B cell (primary cell): ENCODE measurements at regions not wholly inside any gene's neighbourhood (a gene's known extent, or its start where the extent isn't known, plus 50 kb on each side); places are given as distances from the start of the nearest gene placed in this dataset.

Experiments
- ATAC-seq: fragments of 200-7000 bp; cut with Tn5 transposase; one replicate; pipeline ENCODE4 v1.10.0; 2021; ENCODE audit warnings: low read depth, mild to moderate bottlenecking, moderate number of reproducible peaks, moderate library complexity
- CTCF ChIA-PET: fragments of 350-600 bp; sonication (Branson Sonifier 250); formaldehyde crosslinking; loops from one replicate; lab custom pipeline; 2021; ENCODE audit warnings: antibody characterized with exemption, inconsistent platforms; lab: Charles Lee
- POLR2A ChIA-PET: fragments of 350-600 bp; sonication (Branson Sonifier 250); formaldehyde crosslinking; loops from one replicate; lab custom pipeline; 2021; ENCODE audit warnings: antibody characterized with exemption; lab: Charles Lee
- DNase-seq: peaks from one replicate; pipeline ENCODE4 v3.0.0; 2013
- H2AFZ ChIP-seq: 2 replicates; pipeline ENCODE4 v1.6.1; 2012; ENCODE audit warnings: mild to moderate bottlenecking, low read depth, low read length; ENCODE audit not compliant: insufficient read depth, poor library complexity, severe bottlenecking
- H3K27ac ChIP-seq, 2 donors: 1 replicate in 1 of 2; 2 replicates in 1 of 2; pipeline ENCODE4 v1.5.1; 2012 to 2013; ENCODE audit warnings: low read length in 2 of 2, mild to moderate bottlenecking in 2 of 2, moderate library complexity in 1 of 2
- H3K27me3 ChIP-seq, 4 experiments: fragments of 200-600 bp in 1 of 4; sonication (generic) in 1 of 4; replicated peaks in 1 of 4; 1 replicate in 2 of 4; 2 replicates in 2 of 4; pipeline versions ENCODE4 v1.6.1 to v1.7.0; 2013 to 2016; ENCODE audit warnings: low read length in 3 of 4, mild to moderate bottlenecking in 2 of 4, mixed read lengths in 1 of 4, moderate library complexity in 1 of 4; ENCODE audit not compliant: insufficient read depth in 4 of 4, control insufficient read depth in 3 of 4; ENCODE audit errors: control extremely low read depth in 1 of 4
- H3K36me3 ChIP-seq, 2 experiments: replicated peaks in 1 of 2; 1 replicate in 1 of 2; 2 replicates in 1 of 2; pipeline versions ENCODE4 v1.6.1 to v1.7.1; 2013; ENCODE audit warnings: low read length in 1 of 2; ENCODE audit not compliant: insufficient read depth in 2 of 2, control insufficient read depth in 1 of 2; ENCODE audit errors: control extremely low read depth in 1 of 2, extremely low read depth in 1 of 2
- H3K4me1 ChIP-seq, 2 donors: fragments of 200-600 bp in 1 of 2; sonication (generic) in 1 of 2; 1 replicate in 1 of 2; 2 replicates in 1 of 2; pipeline versions ENCODE4 v1.5.1 to v1.6.1; 2013 to 2017; ENCODE audit warnings: low read length in 2 of 2; ENCODE audit not compliant: control insufficient read depth in 2 of 2, insufficient read depth in 2 of 2
- H3K4me2 ChIP-seq: replicated peaks from 2 replicates; pipeline ENCODE3; 2012; ENCODE audit warnings: mild to moderate bottlenecking, low read depth, low read length; ENCODE audit not compliant: poor library complexity, severe bottlenecking
- H3K4me3 ChIP-seq, 5 experiments: fragments of 200-600 bp in 1 of 5; sonication (generic) in 1 of 5; 1 replicate in 3 of 5; 2 replicates in 2 of 5; pipeline versions ENCODE4 v1.5.1 to v1.7.0; 2011 to 2016; ENCODE audit warnings: low read length in 4 of 5, mild to moderate bottlenecking in 4 of 5, low read depth in 2 of 5, control low read depth in 1 of 5, moderate library complexity in 1 of 5; ENCODE audit not compliant: insufficient read depth in 1 of 5; ENCODE audit errors: control extremely low read depth in 1 of 5, extremely low read depth in 1 of 5
- H3K79me2 ChIP-seq: fragments of 200-600 bp; sonication (generic); one replicate; pipeline ENCODE4 v1.6.0; 2016; ENCODE audit warnings: low read length; ENCODE audit not compliant: control insufficient read depth, insufficient read depth
- H3K9ac ChIP-seq: fragments of 200-600 bp; sonication (generic); 2 replicates; pipeline ENCODE4 v1.6.1; 2017; ENCODE audit warnings: mild to moderate bottlenecking, low read length, moderate library complexity
- H3K9me3 ChIP-seq, 3 donors: one replicate each; pipeline versions ENCODE4 v1.6.1 to v1.7.1; 2013; ENCODE audit warnings: low read length in 2 of 3; ENCODE audit not compliant: control insufficient read depth in 2 of 3, insufficient read depth in 1 of 3; ENCODE audit errors: control extremely low read depth in 1 of 3
- H4K20me1 ChIP-seq: 2 replicates; pipeline ENCODE4 v1.6.0; 2012; ENCODE audit warnings: mild to moderate bottlenecking, low read length; ENCODE audit not compliant: insufficient read depth, control insufficient read depth, poor library complexity, severe bottlenecking
- H3K27ac Mint-ChIP-seq: one replicate; pipeline ENCODE4 v1.8.0; 2021; ENCODE audit warnings: mixed read lengths
- H3K27me3 Mint-ChIP-seq: one replicate; pipeline ENCODE4 v1.8.0; 2021; ENCODE audit warnings: mixed read lengths
- H3K4me1 Mint-ChIP-seq: one replicate; pipeline ENCODE4 v1.8.0; 2021; ENCODE audit warnings: mixed read lengths
- H3K4me3 Mint-ChIP-seq: one replicate; pipeline ENCODE4 v1.8.0; 2021; ENCODE audit warnings: mixed read lengths
- H3K9me3 Mint-ChIP-seq: one replicate; pipeline ENCODE4 v1.8.0; 2022; ENCODE audit warnings: mixed read lengths; ENCODE audit not compliant: insufficient read depth
- EZH2 ChIP-seq: IDR thresholded peaks from 2 replicates; pipeline ENCODE4 v1.6.1; 2012; ENCODE audit warnings: borderline replicate concordance, low read depth, mild to moderate bottlenecking, moderate library complexity, low read length; ENCODE audit not compliant: insufficient read depth, poor library complexity, severe bottlenecking
- WGBS: methylation state at CpG from one replicate; pipeline ENCODE4 v1.1.5; 2013; ENCODE audit warnings: missing lambda C conversion rate; ENCODE audit not compliant: insufficient coverage; 5-methylcytosine and 5-hydroxymethylcytosine counted together
- intact Hi-C: fragments of 100-400 bp; cut with micrococcal nuclease; formaldehyde crosslinking; loops from one replicate; pipeline ENCODE4 v1.10.0; 2022
- TF ChIP-seq, protein P1 (sequence below): fragments of 200-600 bp; IDR thresholded peaks from one replicate; pipeline ENCODE4 v1.8.0; 2022; ENCODE audit warnings: antibody characterized with exemption, mild to moderate bottlenecking

DNA sequence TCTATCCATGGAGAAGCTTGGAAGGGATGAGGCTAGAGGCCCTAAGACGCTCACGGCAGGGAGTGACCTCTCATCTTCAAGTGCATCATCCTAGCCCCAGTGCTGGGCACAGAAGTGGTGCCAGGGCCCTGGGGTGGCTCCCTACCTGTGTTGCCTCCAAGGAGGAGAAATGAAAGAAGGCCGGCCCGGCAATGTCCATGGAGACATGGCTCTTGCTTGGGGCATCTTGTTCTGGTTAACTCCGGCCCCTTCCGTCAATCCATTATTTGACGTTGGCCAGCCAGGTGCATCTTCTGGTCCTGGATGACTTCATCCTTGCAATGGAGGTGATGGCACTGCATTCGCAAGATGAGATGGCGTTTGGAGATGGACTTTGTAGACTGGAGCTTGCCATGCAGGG is 83.2 kb upstream of the ALDH1L1 start:
- TF ChIP-seq, protein P1, sequence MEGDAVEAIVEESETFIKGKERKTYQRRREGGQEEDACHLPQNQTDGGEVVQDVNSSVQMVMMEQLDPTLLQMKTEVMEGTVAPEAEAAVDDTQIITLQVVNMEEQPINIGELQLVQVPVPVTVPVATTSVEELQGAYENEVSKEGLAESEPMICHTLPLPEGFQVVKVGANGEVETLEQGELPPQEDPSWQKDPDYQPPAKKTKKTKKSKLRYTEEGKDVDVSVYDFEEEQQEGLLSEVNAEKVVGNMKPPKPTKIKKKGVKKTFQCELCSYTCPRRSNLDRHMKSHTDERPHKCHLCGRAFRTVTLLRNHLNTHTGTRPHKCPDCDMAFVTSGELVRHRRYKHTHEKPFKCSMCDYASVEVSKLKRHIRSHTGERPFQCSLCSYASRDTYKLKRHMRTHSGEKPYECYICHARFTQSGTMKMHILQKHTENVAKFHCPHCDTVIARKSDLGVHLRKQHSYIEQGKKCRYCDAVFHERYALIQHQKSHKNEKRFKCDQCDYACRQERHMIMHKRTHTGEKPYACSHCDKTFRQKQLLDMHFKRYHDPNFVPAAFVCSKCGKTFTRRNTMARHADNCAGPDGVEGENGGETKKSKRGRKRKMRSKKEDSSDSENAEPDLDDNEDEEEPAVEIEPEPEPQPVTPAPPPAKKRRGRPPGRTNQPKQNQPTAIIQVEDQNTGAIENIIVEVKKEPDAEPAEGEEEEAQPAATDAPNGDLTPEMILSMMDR: no peak
- no peak for TF ChIP-seq EZH2
- ATAC-seq (no peak), DNase-seq (no peak)
- no peak overlapping the region for H3K9ac ChIP-seq
- intact Hi-C loops: no loop called here
- H2AFZ ChIP-seq: no peak overlapping the region
- no peak overlapping the region for H3K27ac ChIP-seq
- peaks cover 0 to 11% (median 0%) of the 10 kb centered on the region in 4 experiments for H3K27me3 ChIP-seq
- ChIA-PET POLR2A (no interaction called here), CTCF (no interaction called here)
- WGBS: 98% methylated on average over 9 of the region's 9 CpGs
- no peak overlapping the region for H3K4me3 ChIP-seq
- H3K27me3 Mint-ChIP-seq: peaks cover 28% of the 10 kb centered on the region
- no peaks in the 10 kb centered on the region for H3K4me1 Mint-ChIP-seq
- H4K20me1 ChIP-seq: no peaks in the 10 kb centered on the region
- no peak overlapping the region for H3K27ac Mint-ChIP-seq
- H3K4me1 ChIP-seq: no peaks in the 10 kb centered on the region
- H3K36me3 ChIP-seq: no peaks in the 10 kb centered on the region
- no peak overlapping the region for H3K4me2 ChIP-seq
- no peaks in the 10 kb centered on the region for H3K9me3 ChIP-seq
- H3K79me2 ChIP-seq: no peaks in the 10 kb centered on the region
- H3K4me3 Mint-ChIP-seq: no peak overlapping the region
- H3K9me3 Mint-ChIP-seq: no peaks in the 10 kb centered on the region

DNA sequence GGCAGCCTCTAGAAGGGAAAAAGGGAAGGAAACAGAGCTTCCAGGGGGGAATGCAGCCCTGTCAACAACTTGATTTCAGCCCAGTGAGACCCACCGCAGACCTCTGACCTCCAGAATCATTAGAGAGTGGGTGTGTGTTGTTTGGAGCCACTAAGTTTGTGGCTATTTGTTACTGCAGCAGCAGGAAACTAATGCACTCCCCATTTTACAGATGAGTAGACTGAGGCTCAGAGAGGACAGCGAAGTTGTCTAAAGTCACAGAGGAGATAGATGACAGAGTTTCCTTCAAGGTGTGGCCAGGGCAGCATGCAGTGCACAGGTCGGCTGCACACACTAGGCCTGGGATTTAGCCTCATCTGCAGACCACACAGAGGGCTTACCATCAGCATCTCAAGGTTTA is 81.8 kb upstream of the ALDH1L1 start:
- no peaks in the 10 kb centered on the region for H3K79me2 ChIP-seq

More for the DNA sequence above, 81.8 kb upstream of the ALDH1L1 start:
- POLR2A ChIA-PET: no interaction called here
- H3K27me3 ChIP-seq: peaks cover 0 to 9% (median 0%) of the 10 kb centered on the region in 4 experiments
- 94% methylated on average over 3 of the region's 3 CpGs for WGBS
- Mint-ChIP-seq H3K27me3 (peaks cover 21% of the 10 kb centered on the region), H3K4me3 (no peak overlapping the region), H3K27ac (no peak overlapping the region), H3K4me1 (no peaks in the 10 kb centered on the region), H3K9me3 (no peaks in the 10 kb centered on the region)
- no peak for TF ChIP-seq EZH2
- TF ChIP-seq, protein P1: no peak
- no peaks in the 10 kb centered on the region for H3K9me3 ChIP-seq
- no peak for DNase-seq
- no peaks in the 10 kb centered on the region for H3K36me3 ChIP-seq
- no peak for ATAC-seq
- H2AFZ ChIP-seq: no peak overlapping the region
- no peak overlapping the region for H3K9ac ChIP-seq
- H4K20me1 ChIP-seq: no peaks in the 10 kb centered on the region
- CTCF ChIA-PET: no interaction called here
- no peak overlapping the region for H3K27ac ChIP-seq
- H3K4me2 ChIP-seq: no peak overlapping the region
- H3K4me1 ChIP-seq: no peaks in the 10 kb centered on the region
- intact Hi-C loops: no loop called here
- H3K4me3 ChIP-seq: no peak overlapping the region
